ENCODE measurements at regions not wholly inside any gene's neighbourhood (a gene's known extent, or its start where the extent isn't known, plus 50 kb on each side); places are given as distances from the start of the nearest gene placed in this dataset.

GRCh38 chr7:43004082-43004481 is 71.9 kb downstream of the MRPL32 start:
- H3K4me1 Mint-ChIP-seq: no peaks in the 10 kb centered on the region
- no peaks in the 10 kb centered on the region for H3K9me3 Mint-ChIP-seq
- H3K36me3 Mint-ChIP-seq (ENCODE audit: low read depth): no peaks in the 10 kb centered on the region
- no peak for DNase-seq
- no peak overlapping the region for H3K27ac Mint-ChIP-seq
- TF ChIP-seq CTCF (IDR thresholded peaks at IDR 0.05): no peak
- H3K27me3 Mint-ChIP-seq (ENCODE audit: low read depth, poor library complexity): peaks cover 3% of the 10 kb centered on the region
- H3K4me3 Mint-ChIP-seq: no peak overlapping the region

- H3K27ac Mint-ChIP-seq: no peak overlapping the region
- H3K36me3 Mint-ChIP-seq (ENCODE audit: low read depth): no peaks in the 10 kb centered on the region
- no peak for DNase-seq
- H3K27me3 Mint-ChIP-seq (ENCODE audit: low read depth, poor library complexity): peaks cover 6% of the 10 kb centered on the region
- no peak overlapping the region for H3K4me3 Mint-ChIP-seq
- H3K4me1 Mint-ChIP-seq: no peaks in the 10 kb centered on the region
- H3K9me3 Mint-ChIP-seq: no peaks in the 10 kb centered on the region
- no peak for TF ChIP-seq CTCF (IDR thresholded peaks at IDR 0.05)
Observed at GRCh38 chr7:43006008-43006407, 73.8 kb downstream of the MRPL32 start.

GRCh38 chr7:43010061-43010460 is 77.9 kb downstream of the MRPL32 start:
- H3K9me3 Mint-ChIP-seq: no peaks in the 10 kb centered on the region
- TF ChIP-seq CTCF (IDR thresholded peaks at IDR 0.05): no peak
- DNase-seq: no peak
- no peak overlapping the region for H3K4me3 Mint-ChIP-seq
- H3K36me3 Mint-ChIP-seq (ENCODE audit: low read depth): no peaks in the 10 kb centered on the region
- H3K27me3 Mint-ChIP-seq (ENCODE audit: low read depth, poor library complexity): peaks cover 3% of the 10 kb centered on the region
- H3K27ac Mint-ChIP-seq: no peak overlapping the region
- H3K4me1 Mint-ChIP-seq: peaks cover 5% of the 10 kb centered on the region

- Mint-ChIP-seq H3K9me3 (no peaks in the 10 kb centered on the region), H3K27me3 (ENCODE audit: low read depth, poor library complexity) (peaks cover 3% of the 10 kb centered on the region), H3K27ac (peak overlapping the region; percentile 79), H3K4me1 (peaks cover 5% of the 10 kb centered on the region), H3K36me3 (ENCODE audit: low read depth) (no peaks in the 10 kb centered on the region), H3K4me3 (no peak overlapping the region)
- no peak for DNase-seq
- no peak for TF ChIP-seq CTCF (IDR thresholded peaks at IDR 0.05)
Observed at GRCh38 chr7:43011879-43012278, 79.7 kb downstream of the MRPL32 start.

GRCh38 chr7:43014406-43014805 is 82.2 kb downstream of the MRPL32 start:
- no peak overlapping the region for H3K4me3 Mint-ChIP-seq
- no peak for TF ChIP-seq CTCF (IDR thresholded peaks at IDR 0.05)
- no peak overlapping the region for H3K27ac Mint-ChIP-seq
- H3K36me3 Mint-ChIP-seq (ENCODE audit: low read depth): no peaks in the 10 kb centered on the region
- no peak for DNase-seq
- peaks cover 3% of the 10 kb centered on the region for H3K27me3 Mint-ChIP-seq (ENCODE audit: low read depth, poor library complexity)
- H3K4me1 Mint-ChIP-seq: peaks cover 5% of the 10 kb centered on the region
- no peaks in the 10 kb centered on the region for H3K9me3 Mint-ChIP-seq

- Mint-ChIP-seq H3K27me3 (ENCODE audit: low read depth, poor library complexity) (no peaks in the 10 kb centered on the region), H3K9me3 (no peaks in the 10 kb centered on the region), H3K27ac (no peak overlapping the region), H3K4me3 (no peak overlapping the region), H3K36me3 (ENCODE audit: low read depth) (no peaks in the 10 kb centered on the region), H3K4me1 (peaks cover 5% of the 10 kb centered on the region)
- TF ChIP-seq CTCF (IDR thresholded peaks at IDR 0.05): no peak
- DNase-seq: no peak
Observed at GRCh38 chr7:43015301-43015700, 83.1 kb downstream of the MRPL32 start.

Measured in nephron progenitor cell (in vitro differentiated cells).